ENCODE measurements at regions not wholly inside any gene's neighbourhood (a gene's known extent, or its start where the extent isn't known, plus 50 kb on each side); places are given as distances from the start of the nearest gene placed in this dataset.

DNA sequence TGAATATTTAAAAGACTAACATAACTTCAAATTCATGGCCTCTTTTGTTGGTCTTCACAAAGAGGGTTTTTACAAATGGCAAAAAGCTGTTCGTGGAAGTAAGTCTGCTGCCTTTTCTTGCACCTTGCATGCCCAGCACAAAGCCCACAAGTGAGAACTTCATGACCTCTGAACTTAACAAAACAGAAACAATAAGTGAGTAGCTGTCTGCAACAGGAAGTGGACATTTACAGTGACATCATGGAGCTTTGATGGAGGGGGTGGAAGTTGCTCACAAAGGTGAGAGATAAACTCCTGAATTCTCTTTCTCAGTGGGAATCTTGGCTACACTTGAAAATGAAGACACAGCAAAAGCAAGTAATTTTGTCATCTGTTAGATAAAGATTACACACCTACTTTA, 303.3 kb upstream of the DEPDC1 start:
- TF ChIP-seq, protein P1, sequence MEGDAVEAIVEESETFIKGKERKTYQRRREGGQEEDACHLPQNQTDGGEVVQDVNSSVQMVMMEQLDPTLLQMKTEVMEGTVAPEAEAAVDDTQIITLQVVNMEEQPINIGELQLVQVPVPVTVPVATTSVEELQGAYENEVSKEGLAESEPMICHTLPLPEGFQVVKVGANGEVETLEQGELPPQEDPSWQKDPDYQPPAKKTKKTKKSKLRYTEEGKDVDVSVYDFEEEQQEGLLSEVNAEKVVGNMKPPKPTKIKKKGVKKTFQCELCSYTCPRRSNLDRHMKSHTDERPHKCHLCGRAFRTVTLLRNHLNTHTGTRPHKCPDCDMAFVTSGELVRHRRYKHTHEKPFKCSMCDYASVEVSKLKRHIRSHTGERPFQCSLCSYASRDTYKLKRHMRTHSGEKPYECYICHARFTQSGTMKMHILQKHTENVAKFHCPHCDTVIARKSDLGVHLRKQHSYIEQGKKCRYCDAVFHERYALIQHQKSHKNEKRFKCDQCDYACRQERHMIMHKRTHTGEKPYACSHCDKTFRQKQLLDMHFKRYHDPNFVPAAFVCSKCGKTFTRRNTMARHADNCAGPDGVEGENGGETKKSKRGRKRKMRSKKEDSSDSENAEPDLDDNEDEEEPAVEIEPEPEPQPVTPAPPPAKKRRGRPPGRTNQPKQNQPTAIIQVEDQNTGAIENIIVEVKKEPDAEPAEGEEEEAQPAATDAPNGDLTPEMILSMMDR (IDR thresholded peaks at IDR 0.05): no peak
- no peak for TF ChIP-seq POLR2A (IDR thresholded peaks at IDR 0.05)
